Eye (tissue), 1 donor: ENCODE measurements at regions not wholly inside any gene's neighbourhood (a gene's known extent, or its start where the extent isn't known, plus 50 kb on each side); places are given as distances from the start of the nearest gene placed in this dataset.
"Not testable (repeated sequence)": the region's sequence is repeated elsewhere in the genome, so short reads cannot be mapped to it uniquely, and the experiment has no call there.

Source experiments
- DNase-seq: peaks from one replicate; pipeline ENCODE4 v3.0.0-alpha.2; 2015

DNA sequence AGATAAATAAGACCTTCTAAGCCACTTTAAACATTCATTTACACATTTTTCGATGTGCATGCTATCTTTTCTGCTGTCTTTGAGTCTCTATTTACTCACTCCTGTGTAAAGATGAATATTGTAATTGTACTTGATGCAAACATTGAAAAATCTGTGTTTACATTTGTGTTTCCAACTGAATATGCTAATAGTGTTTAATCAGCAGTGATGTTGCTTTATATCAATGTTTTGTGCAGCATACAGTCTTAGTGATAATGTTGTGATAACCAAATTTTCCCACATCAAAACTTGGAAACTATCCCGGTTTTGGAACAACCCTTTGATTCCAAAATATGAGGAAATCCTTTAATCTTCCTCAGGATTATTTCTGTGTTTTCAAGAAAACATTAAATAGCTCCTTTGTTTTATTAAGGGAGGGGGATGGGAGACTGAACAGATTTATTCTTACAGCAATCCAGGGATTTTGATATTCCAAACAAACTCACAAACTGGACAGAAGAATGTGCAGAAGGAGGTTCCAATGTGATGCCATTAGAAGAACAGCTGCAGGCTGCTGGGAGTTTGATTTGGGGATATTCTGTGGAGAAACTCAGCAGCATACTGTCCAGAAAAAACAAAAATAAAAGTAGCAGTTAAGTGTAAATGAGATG lies 248.0 kb downstream of the S1PR1 start:
- DNase-seq, result peak; percentile 53

GRCh38 chr1:101485712-101486111 lies 248.9 kb downstream of the S1PR1 start:
- DNase-seq, result no peak

DNA sequence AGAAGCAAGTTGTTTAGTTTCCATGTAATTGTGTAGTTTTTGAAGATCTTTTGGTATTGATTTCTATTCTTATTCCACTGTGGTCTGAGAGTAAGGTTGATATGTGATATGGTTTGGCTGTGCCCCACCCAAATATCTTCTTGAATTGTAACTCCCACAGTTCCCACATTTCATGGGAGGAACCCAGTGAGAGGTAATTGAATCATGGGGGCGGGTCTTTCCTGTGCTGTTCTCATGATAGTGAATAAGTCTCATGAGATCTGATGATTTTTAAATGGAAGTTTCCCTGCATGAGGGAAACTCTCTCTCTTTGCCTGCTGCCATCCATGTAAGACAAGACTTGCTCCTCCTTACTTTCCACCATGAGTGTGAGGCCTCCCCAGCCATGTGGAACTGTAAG lies 255.3 kb downstream of the S1PR1 start:
- not testable (repeated sequence) for DNase-seq

- DNase-seq, result not testable (repeated sequence)
These were observed 257.1 kb downstream of the S1PR1 start for GRCh38 chr1:101493920-101494319.

DNA sequence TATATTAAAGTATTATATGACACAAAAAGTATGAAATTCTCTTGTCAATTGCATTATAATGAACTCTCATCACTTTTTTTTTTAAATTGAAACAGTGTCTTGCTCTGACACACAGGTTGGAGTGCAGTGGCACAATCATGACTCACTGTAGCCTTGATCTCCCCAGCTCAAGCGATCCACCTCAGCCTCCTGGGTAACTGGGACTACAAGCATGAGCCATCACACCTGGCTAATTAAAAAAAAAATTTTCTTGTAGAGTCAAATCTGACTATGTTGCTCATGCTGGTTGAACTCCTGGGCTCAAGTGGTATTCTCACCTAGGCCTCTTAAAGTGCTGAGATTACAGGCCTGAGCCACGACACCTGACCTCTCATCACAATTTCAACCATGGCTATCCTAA lies 259.3 kb downstream of the S1PR1 start:
- DNase-seq, result no peak

- no peak for DNase-seq
These were observed 261.2 kb downstream of the S1PR1 start for GRCh38 chr1:101497881-101498559.

DNA sequence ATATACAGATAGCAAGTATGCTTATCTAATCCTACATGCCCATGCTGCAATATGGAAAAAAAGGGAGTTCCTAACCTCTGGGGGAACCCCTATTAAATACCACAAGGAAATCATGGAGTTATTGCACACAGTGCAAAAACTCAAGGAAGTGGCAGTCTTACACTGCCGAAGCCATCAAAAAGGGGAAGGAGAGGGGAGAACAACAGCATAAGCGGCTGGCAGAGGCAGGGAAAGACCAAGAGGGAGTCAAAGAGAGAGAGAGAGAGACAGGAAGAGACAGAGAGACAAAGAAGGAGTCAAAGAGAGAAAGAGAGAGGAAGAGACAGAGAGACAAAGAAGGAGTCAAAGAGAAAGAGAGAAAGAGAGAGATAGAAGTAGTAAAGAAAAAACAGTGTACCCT lies 267.3 kb downstream of the S1PR1 start:
- DNase-seq, result not testable (repeated sequence)

- DNase-seq, result not testable (repeated sequence)
These were observed 268.4 kb downstream of the S1PR1 start for GRCh38 chr1:101505240-101505639.

- peak; percentile 74 for DNase-seq
These were observed 269.8 kb downstream of the S1PR1 start for GRCh38 chr1:101506541-101507164.

DNA sequence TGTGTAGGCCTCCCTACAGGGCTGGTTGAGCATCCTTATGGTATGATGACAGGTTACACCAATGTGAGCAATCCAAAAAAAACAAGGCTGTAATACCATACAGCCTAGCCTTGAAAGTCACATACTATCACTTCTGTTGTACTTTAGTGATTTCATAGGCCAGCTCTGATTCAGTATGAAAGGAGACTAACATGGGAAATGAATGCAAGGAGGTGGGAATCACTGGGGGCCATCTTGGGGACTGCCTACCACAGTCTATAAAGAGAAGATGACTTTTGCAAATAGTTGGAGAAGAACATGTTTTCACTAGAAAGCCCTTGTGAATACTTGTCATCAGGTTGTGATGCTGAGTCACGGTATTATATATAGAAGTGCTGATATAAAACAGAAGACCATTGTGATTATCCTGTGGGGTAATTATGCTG lies 270.7 kb downstream of the S1PR1 start:
- no peak for DNase-seq

DNA sequence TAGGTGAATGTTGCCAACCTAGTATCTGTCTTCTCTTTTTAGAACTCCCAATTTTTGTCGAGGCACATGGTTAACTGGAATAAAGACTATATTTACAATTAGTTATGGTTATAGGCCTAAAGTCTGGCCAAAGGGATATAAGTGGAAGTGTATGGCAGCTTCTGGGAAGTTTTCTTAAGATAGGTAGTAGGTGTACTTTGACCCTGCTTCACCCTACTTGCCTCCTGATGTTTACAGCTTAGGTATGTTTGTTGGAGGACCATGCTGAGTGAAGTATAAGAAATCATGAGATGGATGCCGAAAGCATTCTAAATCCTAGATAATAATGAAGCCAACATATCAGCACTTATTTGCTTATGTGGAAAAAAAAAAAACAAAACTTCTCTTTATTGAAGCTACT lies 272.1 kb downstream of the S1PR1 start:
- no peak for DNase-seq

DNA sequence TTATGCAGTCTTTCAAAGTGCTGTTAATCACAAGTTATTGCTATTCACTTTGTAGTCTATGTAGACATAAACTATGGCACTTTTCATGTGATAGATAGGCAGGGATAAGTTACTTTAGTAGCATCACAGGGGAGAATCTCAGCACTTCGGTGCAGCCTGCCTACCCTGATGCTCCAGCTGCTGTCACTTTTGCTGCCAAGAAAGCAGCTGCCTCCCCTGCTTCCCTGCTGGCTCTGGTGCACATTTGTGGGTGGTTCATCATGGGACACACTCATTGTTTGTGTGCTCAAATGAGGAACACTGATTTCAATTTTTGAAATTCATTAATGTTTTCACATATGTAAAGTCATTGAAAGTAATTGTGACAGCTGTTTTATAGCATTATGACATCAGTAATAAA lies 272.6 kb downstream of the S1PR1 start:
- peak; percentile 37 for DNase-seq

DNA sequence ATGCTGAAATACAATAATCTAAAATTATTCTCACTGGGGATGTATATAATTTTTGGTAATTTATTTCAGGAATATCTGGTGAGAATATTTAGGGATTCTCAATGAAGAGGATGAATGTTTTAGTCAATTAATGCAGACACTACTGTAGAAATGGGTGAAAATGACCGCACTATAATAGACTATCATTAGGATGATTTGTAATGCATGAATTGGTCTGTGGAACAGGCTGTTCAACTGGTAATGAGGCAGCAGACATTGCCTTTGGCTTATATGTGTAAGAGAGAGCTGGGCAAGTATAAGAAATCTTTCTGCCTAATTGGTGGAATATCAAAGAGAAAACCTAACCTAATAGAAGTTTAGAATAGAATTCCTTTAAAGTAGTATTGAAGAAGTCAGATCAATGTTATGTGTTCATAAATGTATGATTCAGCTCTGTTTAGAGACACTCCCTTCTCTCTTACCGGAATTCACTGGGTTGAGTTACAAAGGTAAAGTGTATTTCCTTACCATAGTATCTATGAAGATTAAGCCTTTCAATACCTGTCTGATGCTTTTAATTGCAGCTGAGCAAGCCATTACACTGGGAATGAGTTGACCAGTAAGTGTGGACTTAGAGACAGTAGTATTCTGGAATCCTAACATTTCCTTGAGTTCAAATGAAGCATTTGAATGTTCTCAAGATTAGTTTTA lies 274.5 kb downstream of the S1PR1 start:
- peak; percentile 78 for DNase-seq

DNA sequence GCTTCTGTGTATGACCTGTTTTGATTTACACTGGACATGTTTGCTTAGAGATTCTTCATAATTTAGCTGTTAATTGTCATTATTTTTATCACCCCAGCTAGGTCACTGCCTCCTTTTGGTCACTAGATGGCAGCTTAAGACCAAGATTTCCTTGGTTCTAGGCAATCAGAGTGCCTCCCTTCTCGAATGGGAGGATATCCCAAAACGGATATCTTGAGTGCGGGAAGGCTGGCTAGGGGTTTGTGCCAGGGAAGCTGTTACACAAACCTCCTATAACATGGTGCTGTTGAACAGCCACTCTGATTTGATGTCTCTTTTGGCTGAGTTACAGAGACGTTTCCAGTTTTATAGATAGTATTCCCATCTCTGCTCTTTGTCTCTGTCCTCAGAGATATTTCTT lies 283.5 kb downstream of the S1PR1 start:
- peak; percentile 69 for DNase-seq

DNA sequence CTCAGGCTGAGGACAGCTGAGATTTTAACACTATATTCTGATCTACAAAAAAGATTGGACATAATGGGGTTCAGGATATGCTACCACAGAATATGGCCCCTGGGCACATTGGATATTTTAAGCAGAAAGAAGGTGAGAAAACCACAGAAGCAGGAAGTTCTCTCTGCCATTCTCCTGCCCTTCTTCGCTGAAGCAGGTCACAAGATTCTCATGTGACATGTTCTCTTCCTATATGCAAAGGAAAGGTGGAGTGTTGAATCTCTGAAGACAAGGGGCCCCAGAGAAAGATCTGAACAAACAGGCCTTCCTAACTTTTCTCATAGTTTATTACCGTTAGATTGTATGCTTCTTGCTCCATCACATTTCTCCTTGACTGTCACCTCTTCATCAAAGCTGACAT lies 285.7 kb downstream of the S1PR1 start:
- DNase-seq, result no peak

DNA sequence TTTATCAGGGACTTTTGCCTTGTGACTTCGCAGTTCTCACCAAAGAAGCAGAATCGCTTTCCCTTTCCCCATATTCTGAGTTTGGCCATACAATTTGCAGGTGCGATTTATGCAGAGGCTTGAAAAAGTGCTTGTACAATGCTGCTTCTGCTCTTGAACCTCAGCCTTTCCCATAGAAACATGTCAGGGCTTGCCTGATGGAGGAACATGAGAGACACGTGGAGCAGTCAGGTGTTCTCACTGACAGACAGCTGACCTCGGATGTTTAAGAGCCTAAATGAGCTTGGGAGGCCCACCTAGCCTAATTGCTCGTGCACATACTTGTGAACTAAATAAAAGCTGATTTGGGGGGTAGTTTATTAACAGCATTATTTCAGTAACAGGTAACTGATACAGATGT lies 290.0 kb downstream of the S1PR1 start:
- no peak for DNase-seq

DNA sequence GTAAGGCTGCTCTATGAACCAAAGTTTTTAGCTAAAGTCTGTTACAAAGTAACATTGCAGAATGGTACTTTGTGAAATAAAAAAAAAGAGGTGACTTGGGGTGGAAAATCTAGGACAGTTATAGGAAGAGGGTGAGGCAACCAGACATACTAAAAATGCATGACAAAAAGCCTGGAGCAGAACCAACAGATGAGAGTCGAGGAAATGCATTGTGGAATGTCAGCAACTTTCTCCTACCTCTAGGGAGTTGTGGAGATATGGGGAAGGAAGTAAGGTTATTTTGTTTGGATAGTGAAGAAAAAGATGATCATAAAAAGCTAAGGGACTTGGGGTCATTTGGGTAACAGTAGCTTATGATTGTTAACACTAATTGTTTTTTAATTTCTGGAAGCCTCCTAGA lies 295.6 kb downstream of the S1PR1 start:
- no peak for DNase-seq

- DNase-seq, result no peak
These were observed 303.3 kb downstream of the S1PR1 start for GRCh38 chr1:101540161-101540560.

- no peak for DNase-seq
These were observed 310.1 kb downstream of the S1PR1 start for GRCh38 chr1:101546885-101547284.

GRCh38 chr1:101547357-101547756 lies 310.5 kb downstream of the S1PR1 start:
- no peak for DNase-seq

DNA sequence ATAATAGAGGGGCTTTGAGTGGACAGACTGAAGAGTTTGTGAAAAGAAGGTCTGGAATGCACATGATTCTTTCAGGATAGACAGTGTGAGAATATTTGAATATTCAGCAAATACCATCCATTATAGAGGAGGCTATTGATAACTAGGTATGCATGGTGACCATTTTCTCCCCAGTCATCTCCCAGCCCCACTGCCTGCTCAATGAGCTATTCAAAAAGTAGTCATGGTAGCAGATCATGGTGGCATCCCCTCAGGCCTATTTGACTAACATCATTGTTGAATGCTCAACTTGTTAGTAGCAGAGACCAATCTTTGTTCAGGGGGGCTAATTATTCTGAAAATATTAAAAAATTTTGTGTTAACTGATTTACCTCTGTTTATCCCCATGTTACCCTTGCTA lies 311.6 kb downstream of the S1PR1 start:
- no peak for DNase-seq

DNA sequence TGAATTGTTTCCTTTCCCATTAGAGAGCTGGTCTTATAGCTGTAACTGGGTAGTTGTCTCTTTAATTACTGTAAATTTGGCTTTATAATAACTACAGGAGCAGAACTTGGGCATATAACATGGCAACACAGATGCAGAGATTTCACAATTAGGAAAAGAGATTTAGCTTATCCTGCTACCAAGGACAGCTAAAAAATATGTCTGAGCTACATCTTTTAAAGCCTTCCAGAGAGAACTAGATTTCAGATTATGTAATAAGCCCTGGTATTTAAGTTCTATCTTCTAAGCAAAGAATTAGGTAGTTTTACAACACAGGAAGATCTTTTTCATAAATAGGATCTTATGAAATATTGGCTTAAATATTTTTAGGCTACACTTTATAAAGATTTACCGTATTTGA lies 313.8 kb downstream of the S1PR1 start:
- DNase-seq, result no peak

DNA sequence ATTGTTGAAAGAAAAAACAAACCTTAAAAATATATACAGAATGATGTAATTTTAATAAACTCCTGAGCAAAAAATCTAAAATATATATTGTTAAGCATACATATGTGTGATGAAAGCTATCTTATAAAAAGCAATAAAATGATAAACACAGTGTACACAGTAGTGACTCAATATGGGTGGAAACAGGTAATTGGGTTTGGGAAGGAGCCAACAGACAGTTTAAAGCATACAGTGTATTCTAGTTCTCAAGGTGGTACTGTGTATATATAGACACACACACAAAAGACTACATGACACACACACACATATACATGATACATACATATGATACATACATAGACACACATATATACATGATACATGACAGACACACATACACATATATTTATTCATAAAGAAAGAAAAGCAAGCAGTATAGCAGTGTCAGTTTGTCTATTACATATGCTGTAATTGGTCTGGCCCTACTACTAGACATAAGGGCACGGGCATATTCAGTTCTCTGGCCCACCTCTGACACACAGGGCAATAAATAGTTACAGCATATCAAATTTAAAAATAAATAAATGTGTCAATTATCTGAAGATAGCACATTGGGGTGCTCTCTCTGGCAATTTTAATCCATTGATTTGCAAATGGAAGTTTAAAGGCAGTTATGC lies 330.2 kb downstream of the S1PR1 start:
- DNase-seq, result no peak
